HG02763 (cell line): ENCODE measurements at regions not wholly inside any gene's neighbourhood (a gene's known extent, or its start where the extent isn't known, plus 50 kb on each side); places are given as distances from the start of the nearest gene placed in this dataset.
"Not testable (repeated sequence)": the region's sequence is repeated elsewhere in the genome, so short reads cannot be mapped to it uniquely, and the experiment has no call there.

Source experiments
- ATAC-seq: cut with Tn5 transposase; IDR thresholded peaks from one replicate; pipeline ENCODE4 v1.9.1; 2021; ENCODE audit warnings: mild to moderate bottlenecking, moderate library complexity; ENCODE audit not compliant: unreplicated experiment

GRCh38 chr21:27346041-27346448, 379.2 kb upstream of the ADAMTS5 start:
- ATAC-seq = no peak

DNA sequence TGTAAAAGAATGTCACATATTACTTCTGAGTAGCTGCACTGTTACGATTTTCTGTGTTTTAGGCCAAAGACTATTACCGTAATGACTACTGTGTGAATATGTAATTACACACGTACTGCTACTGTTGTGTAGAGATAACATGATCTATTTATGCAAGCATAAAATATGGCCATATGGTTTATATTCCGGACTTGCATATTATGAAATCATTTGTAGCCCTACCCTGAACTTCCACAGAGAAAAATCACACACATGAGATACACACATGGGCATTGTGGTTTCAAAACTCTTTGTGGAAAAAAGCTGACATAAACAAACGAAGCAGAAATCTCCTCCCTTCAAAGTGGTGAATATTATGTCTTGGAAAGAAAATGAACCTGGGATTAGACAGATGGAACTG, 373.0 kb upstream of the ADAMTS5 start:
- no peak for ATAC-seq

- not testable (repeated sequence) for ATAC-seq
Observed at GRCh38 chr21:27338007-27338406, 371.1 kb upstream of the ADAMTS5 start.

DNA sequence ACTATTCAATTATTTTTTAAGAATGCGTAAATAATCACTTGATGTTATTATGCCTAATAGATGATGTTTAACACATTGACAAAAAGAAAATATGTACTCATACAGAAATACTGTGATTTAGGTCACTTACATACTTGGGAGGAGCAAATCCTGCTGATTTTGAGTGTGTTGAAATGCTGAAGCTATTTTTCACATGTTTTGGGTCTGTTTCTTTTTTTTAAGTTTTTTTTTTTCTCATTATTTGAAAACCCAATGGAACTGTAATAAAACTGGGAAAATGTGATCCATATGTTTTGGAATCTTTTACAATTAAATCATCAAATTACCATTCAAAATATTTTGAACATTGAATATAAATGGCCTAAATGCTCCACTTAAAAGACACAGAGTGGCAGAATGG, 366.2 kb upstream of the ADAMTS5 start:
- ATAC-seq = no peak

- ATAC-seq = no peak
Observed at GRCh38 chr21:27329255-27329851, 362.5 kb upstream of the ADAMTS5 start.

DNA sequence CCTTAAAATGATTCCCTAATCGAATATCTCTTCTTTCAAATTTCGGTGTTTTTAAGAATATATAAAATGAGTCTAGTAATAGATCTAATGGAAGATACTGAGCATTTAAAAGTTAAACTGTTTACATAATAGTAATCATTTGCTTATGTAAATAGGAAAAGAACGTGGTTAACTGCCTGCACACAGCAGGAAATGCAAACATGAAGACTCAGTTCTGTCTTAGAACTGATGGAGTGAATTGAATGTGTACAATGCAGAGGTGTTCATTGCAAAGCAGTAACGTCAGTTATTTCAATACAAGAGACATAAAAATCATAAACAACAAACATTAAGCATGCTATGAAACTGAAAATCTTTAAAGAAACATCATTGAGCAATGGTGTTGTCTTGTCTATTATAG, 359.4 kb upstream of the ADAMTS5 start:
- no peak for ATAC-seq

DNA sequence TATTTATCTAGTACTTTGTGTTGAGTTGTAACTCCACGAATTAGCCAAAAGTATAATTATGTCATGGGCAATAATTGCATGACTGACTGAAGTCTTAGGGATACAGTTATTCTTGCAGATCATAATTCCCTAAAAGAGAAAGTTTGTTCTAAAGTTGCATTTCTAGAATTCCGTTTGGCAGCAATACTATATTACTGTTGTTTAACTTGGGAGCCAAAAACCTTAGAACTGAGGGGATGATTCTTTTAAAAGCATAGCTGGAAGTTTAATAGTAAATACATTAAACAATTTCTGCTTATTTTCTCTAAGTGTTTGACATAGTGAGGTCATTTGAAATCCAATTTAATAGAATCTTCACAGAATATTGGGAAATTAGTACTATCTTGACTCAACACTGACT, 356.4 kb upstream of the ADAMTS5 start:
- no peak for ATAC-seq

- no peak for ATAC-seq
Observed at GRCh38 chr21:27321791-27322190, 354.9 kb upstream of the ADAMTS5 start.

GRCh38 chr21:27320868-27321267, 354.0 kb upstream of the ADAMTS5 start:
- ATAC-seq = no peak

DNA sequence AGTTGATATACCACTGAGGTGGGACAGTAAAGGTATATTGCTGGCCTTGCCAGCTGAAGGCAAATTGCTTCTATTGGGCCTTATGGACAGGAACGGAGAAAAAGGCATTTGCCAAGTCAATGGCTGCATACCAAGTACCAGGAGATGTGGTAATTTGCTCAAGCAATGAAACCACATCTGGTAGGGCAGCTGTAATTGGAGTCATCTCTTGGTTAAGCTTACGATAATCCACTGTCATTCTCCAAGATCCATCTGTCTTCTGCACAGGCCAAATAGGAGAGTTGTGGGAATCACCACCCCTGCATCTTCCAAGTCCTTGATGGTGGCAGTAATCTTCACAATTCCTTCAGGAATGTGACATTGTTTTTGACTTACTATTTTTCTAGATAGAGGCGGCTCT, 350.7 kb upstream of the ADAMTS5 start:
- not testable (repeated sequence) for ATAC-seq

DNA sequence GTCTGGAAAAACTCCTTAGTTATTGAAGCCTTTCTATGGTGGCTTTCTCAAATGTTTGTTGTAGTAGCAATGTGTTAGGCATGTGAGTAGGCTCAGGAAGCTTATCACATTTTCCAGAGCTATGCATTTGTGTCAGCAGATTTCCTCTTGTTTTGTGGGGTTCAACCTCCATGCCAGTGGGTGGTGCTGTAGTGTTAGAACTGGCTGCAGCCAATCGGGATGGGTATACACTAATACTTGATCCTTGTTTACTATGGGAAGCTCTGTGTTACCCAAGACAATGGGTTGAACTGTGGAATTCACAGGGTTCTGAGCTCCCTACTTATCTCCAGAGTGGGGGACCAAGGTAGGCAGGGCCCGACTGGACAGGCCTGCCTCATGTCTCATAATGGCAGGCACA, 348.5 kb upstream of the ADAMTS5 start:
- ATAC-seq = no peak

DNA sequence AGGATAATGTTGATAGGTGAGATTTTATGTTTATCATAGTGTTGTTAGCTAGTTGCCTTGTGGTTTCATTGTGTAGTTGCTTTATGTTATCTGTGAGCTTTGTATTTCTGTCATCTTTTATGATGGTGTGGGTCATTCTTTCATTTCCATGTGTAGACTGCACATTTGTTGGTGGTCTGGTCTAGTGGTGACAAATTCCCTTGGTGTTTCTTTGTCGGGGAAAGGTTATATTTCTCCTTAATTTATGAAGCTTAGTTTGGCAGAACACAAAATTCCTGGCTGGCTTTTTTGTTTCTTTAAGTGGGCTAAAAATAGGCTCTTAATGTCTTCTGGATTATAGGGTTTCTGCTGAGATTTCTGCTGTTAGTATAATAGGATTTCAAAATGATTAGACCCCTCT, 347.2 kb upstream of the ADAMTS5 start:
- no peak for ATAC-seq

DNA sequence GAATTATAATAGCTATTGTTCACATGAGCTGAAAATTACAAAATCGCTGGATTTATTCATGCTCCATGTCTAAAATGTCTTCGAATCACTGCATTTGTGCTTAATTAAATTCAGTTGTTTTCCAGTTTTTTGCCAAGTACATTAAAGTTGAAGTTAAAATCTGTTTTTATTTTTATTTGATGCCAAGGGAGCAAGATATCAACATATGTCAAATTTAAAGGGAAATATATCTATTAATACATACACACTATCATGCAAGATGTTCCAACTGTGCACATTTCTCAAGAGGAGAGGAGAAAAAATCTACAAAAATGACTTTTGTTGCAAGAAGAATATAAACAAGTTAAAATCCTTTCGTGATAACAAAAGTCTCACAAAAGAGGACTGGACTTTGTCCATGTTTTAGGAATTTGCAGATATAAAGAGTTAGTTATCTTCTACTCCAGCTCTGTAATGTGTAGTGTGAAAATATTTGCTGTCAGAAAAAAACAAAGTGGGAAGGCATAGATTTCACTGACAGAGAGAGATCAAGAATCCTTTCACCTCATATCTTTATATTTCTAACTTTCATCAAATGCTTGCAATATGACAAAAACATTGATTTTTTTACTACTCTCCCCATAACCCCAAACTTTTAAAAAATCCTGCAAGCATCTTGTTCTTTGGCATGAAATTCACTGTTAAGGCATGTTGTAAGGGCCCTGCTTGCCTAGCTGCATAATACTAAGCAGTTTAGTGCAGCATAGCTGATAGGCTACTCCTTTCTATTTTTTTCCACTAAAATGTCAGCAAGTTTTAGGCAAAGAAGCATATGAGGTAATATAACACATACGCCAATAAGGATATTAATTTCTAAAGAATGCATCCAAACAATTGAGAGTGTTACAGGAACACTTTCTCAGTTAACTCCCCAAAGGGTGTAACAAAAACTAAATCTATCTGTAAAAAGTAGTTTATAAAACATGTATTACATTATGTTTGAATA, 340.2 kb upstream of the ADAMTS5 start:
- no peak for ATAC-seq

- ATAC-seq = no peak
Observed at GRCh38 chr21:27306206-27306605, 339.3 kb upstream of the ADAMTS5 start.

DNA sequence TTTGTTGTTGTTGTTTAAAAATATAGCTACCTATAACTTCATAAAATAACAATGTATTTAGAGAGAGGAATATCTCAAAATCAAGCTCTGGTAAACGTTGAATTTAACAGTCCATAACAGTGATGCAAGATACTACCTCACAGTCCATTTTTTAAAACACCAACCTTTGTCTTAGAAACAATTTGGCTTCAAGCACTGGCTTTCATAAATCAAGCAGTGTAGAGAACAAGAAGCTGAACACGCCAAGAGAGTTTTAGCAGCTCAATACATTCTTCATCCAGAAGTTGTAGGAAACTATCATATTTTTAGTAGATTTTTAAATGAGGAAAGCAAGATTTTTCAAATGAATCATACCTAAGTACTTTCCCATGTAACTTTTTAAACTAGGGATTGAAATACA, 334.3 kb upstream of the ADAMTS5 start:
- no peak for ATAC-seq

DNA sequence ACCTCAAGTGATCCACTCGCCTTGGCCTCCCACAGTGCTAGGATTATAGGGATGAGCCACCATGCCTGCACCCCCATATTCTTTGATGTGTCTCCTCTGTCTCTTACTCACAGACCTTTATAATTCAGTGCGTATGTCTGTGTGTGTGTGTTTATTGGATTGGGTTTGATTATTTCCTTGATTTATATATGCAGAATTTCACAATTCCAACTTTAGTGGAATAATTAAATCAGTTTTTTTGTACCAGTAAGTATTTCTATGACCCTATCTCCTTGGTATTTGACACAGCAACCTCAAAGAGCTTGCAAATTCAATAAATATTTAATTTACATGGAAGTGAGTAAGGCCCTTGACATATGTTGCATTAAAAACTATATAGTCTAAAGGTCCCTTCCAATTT, 333.9 kb upstream of the ADAMTS5 start:
- no peak for ATAC-seq

DNA sequence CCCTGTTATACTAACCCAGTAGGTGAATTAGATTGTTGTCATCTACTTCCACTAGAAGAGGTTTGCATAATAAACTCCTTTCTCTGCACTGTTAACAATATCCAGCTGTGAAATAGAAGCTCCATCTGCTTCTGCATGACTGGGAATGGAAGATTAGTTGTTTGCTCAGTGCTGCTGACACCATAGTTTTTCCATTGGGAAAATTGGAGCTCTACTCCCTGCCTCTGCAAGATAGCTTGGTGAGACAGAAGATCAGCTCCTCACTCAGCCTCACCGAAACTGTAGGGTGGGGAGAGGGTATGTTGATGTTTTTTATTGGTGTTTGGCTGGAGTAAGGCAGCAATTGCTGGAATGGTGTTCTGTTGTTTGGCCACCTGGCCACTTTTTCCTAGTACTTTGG, 331.6 kb upstream of the ADAMTS5 start:
- ATAC-seq = no peak

GRCh38 chr21:27293239-27293638, 326.4 kb upstream of the ADAMTS5 start:
- ATAC-seq = no peak

- ATAC-seq = no peak
Observed at GRCh38 chr21:27292783-27293182, 325.9 kb upstream of the ADAMTS5 start.

- no peak for ATAC-seq
Observed at GRCh38 chr21:27292229-27292628, 325.3 kb upstream of the ADAMTS5 start.

DNA sequence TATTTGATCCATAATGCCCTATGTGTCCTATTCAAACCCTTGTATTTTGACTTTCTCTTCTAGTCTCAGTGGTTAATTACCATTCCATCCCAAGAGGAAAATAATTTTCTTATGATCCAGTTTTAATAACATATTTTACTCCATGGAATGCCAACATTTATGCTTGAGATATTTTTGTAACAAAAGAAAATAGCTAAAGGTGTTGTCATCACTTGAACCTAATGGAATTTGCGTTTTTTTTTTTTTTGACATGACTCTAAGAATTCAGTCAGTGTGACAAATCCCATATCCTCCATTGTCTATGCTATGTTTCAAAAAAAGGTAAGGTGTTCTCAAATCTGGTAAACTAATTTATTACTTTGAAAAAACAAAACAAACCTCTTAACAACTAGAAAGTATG, 324.1 kb upstream of the ADAMTS5 start:
- no peak for ATAC-seq

DNA sequence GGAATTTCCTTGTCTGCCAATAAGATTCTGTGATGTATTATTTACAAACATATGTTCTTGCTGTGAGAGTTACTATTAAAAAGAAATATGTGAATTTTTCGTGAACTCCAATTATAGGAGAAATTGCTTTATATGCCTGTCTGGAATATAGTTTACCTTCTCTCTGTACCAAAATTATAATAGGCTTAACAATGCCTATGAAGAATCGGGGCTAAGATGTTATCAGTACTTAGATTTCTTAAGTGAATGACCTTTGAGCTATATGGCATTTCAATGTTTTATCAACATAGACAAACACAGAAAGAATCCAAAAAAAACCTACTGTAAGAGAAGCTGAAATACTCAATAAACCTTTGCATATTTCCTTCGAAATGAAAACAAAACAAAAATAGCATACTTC, 323.1 kb upstream of the ADAMTS5 start:
- ATAC-seq = no peak
